SK-N-SH (cell line): ENCODE measurements at regions not wholly inside any gene's neighbourhood (a gene's known extent, or its start where the extent isn't known, plus 50 kb on each side); places are given as distances from the start of the nearest gene placed in this dataset.

Source experiments
- CTCF ChIA-PET: fragments of 300-600, 350-600 bp; formaldehyde crosslinking; extraction: SDS; loops from one replicate; lab custom pipeline; 2021; lab: Yijun Ruan, JAX
- POLR2A ChIA-PET: fragments of 350-600 bp; sonication (Branson Sonifier 250); formaldehyde crosslinking; extraction: SDS; loops from one replicate; lab custom pipeline; 2020; ENCODE audit warnings: antibody characterized with exemption, inconsistent platforms; lab: Yijun Ruan, JAX
- DNase-seq: peaks from one replicate; pipeline ENCODE4 v3.0.0; 2012
- H2AFZ ChIP-seq: fragments of 200-600 bp; sonication (generic); 2 replicates; pipeline ENCODE4 v1.8.1; 2016; ENCODE audit warnings: antibody characterized with exemption, mild to moderate bottlenecking, low read depth
- H3F3A ChIP-seq: fragments of 200-600 bp; sonication (generic); replicated peaks from 2 replicates; pipeline ENCODE3; 2016; ENCODE audit warnings: antibody characterized with exemption, mild to moderate bottlenecking; ENCODE audit not compliant: insufficient read depth
- H3K27ac ChIP-seq, 2 experiments: fragments of 200-500 bp in 1 of 2; fragments of 200-600 bp in 1 of 2; sonication (Bioruptor generic) in 1 of 2; sonication (generic), shearing (Covaris generic) in 1 of 2; 2 replicates each; pipeline versions ENCODE4 v1.5.1 to v1.6.1; 2014 to 2016; ENCODE audit warnings: low read depth in 2 of 2, inconsistent platforms in 1 of 2, low read length in 1 of 2, mild to moderate bottlenecking in 1 of 2, mixed read lengths in 1 of 2
- H3K27me3 ChIP-seq: fragments of 200-600 bp; sonication (generic), shearing (Covaris generic); 2 replicates; pipeline ENCODE4 v1.6.1; 2016; ENCODE audit warnings: mixed run types; ENCODE audit not compliant: insufficient read depth
- H3K36me3 ChIP-seq, 2 experiments: fragments of 200-500 bp in 1 of 2; fragments of 200-600 bp in 1 of 2; sonication (Bioruptor generic) in 1 of 2; sonication (generic) in 1 of 2; replicated peaks in 1 of 2; 2 replicates each; pipeline versions ENCODE3 to v1.5.1; 2014 to 2016; ENCODE audit warnings: low read length in 1 of 2, mild to moderate bottlenecking in 1 of 2; ENCODE audit not compliant: insufficient read depth in 2 of 2, control insufficient read depth in 1 of 2
- H3K4me1 ChIP-seq, 2 experiments: fragments of 200-500 bp in 1 of 2; fragments of 200-600 bp in 1 of 2; sonication (Bioruptor generic) in 1 of 2; sonication (generic), shearing (Covaris generic) in 1 of 2; 2 replicates each; pipeline versions ENCODE4 v1.5.1 to v1.6.1; 2014 to 2016; ENCODE audit warnings: low read depth in 1 of 2, low read length in 1 of 2, mixed run types in 1 of 2; ENCODE audit not compliant: insufficient read depth in 2 of 2, control insufficient read depth in 1 of 2
- H3K4me2 ChIP-seq: fragments of 200-600 bp; sonication (generic), shearing (Covaris generic); 2 replicates; pipeline ENCODE4 v1.6.1; 2017; ENCODE audit warnings: mixed run types
- H3K4me3 ChIP-seq, 2 experiments: fragments of 200-500 bp in 1 of 2; fragments of 200-600 bp in 1 of 2; sonication (Bioruptor generic) in 1 of 2; sonication (generic), shearing (Covaris generic) in 1 of 2; 2 replicates each; pipeline versions ENCODE4 v1.5.1 to v1.8.1; 2014 to 2016; ENCODE audit warnings: low read depth in 2 of 2, inconsistent platforms in 1 of 2, low read length in 1 of 2, mild to moderate bottlenecking in 1 of 2, mixed read lengths in 1 of 2, moderate library complexity in 1 of 2
- H3K79me2 ChIP-seq: fragments of 200-600 bp; sonication (generic); 2 replicates; pipeline ENCODE4 v1.8.1; 2017; ENCODE audit warnings: mild to moderate bottlenecking; ENCODE audit not compliant: insufficient read depth
- H3K9ac ChIP-seq: fragments of 200-600 bp; sonication (generic); 2 replicates; pipeline ENCODE4 v1.6.1; 2017; ENCODE audit warnings: mixed run types
- H3K9me2 ChIP-seq: fragments of 200-600 bp; sonication (generic); 2 replicates; pipeline ENCODE4 v1.6.1; 2017; ENCODE audit warnings: mixed run types
- H3K9me3 ChIP-seq: fragments of 200-600 bp; sonication (generic); 2 replicates; pipeline ENCODE4 v1.6.1; 2017; ENCODE audit warnings: mixed run types, mild to moderate bottlenecking, moderate library complexity
- H4K20me1 ChIP-seq: fragments of 200-600 bp; sonication (generic); 2 replicates; pipeline ENCODE4 v1.6.1; 2017; ENCODE audit warnings: mild to moderate bottlenecking, mixed run types; ENCODE audit not compliant: insufficient read depth
- CHD2 ChIP-seq: fragments of 150-350 bp; IDR thresholded peaks from 2 replicates; pipeline ENCODE4 v1.6.1; 2018; ENCODE audit warnings: low read length; ENCODE audit not compliant: partially characterized antibody
- CTCF ChIP-seq: fragments of 200-600 bp; sonication (generic); IDR thresholded peaks from 2 replicates; pipeline ENCODE4 v1.6.1; 2017; ENCODE audit warnings: antibody characterized with exemption, mild to moderate bottlenecking, moderate library complexity
- EP300 ChIP-seq, 2 experiments: IDR thresholded peaks; 2 replicates each; pipeline versions ENCODE4 v1.4.0 to v1.6.1; 2012; ENCODE audit warnings: borderline replicate concordance in 1 of 2, low read depth in 1 of 2, low read length in 1 of 2
- FOSL2 ChIP-seq: IDR thresholded peaks from 2 replicates; pipeline ENCODE4 v1.4.0; 2012; ENCODE audit warnings: low read depth, mild to moderate bottlenecking, moderate library complexity, borderline replicate concordance
- FOXJ3 ChIP-seq: sonication (generic); formaldehyde crosslinking; IDR thresholded peaks from 2 replicates; pipeline ENCODE4 v1.5.1; 2020; ENCODE audit warnings: mild to moderate bottlenecking, missing genetic modification reagents
- GABPA ChIP-seq: IDR thresholded peaks from 2 replicates; pipeline ENCODE4 v1.4.0; 2012; ENCODE audit warnings: low read depth, mild to moderate bottlenecking
- MEF2A ChIP-seq: IDR thresholded peaks from 2 replicates; pipeline ENCODE4 v1.4.0; 2012; ENCODE audit warnings: low read depth, borderline replicate concordance
- NFIC ChIP-seq: IDR thresholded peaks from 2 replicates; pipeline ENCODE4 v1.4.0; 2012; ENCODE audit warnings: borderline replicate concordance
- NRF1 ChIP-seq: IDR thresholded peaks from 2 replicates; pipeline ENCODE4 v1.6.1; 2012; ENCODE audit warnings: low read depth, mild to moderate bottlenecking, low read length
- POLR2AphosphoS5 ChIP-seq: IDR thresholded peaks from 2 replicates; pipeline ENCODE4 v1.6.1; 2012; ENCODE audit warnings: low read depth, low read length
- RCOR1 ChIP-seq: fragments of 150-350 bp; IDR thresholded peaks from 2 replicates; pipeline ENCODE4 v1.6.1; 2017; ENCODE audit warnings: antibody characterized with exemption, low read length
- RFX5 ChIP-seq: IDR thresholded peaks from 2 replicates; pipeline ENCODE4 v1.6.1; 2012; ENCODE audit warnings: mild to moderate bottlenecking, improper control_type of control experiment, low read length
- SMC3 ChIP-seq: IDR thresholded peaks from 2 replicates; pipeline ENCODE4 v1.6.1; 2012; ENCODE audit warnings: low read depth, low read length, improper control_type of control experiment
- TAF1 ChIP-seq: IDR thresholded peaks from 2 replicates; pipeline ENCODE4 v1.6.1; 2012; ENCODE audit warnings: low read depth, mild to moderate bottlenecking, low read length, moderate library complexity, borderline replicate concordance
- TCF12 ChIP-seq: IDR thresholded peaks from 2 replicates; pipeline ENCODE4 v1.4.0; 2012
- WGBS: methylation state at CpG from one replicate; pipeline ENCODE4 v1.1.6; 2017; ENCODE audit warnings: low lambda C conversion rate; 5-methylcytosine and 5-hydroxymethylcytosine counted together
- TF ChIP-seq, protein P1 (sequence below): IDR thresholded peaks from 2 replicates; pipeline ENCODE4 v1.4.0; 2012; ENCODE audit warnings: low read depth, borderline replicate concordance

- H3K27ac ChIP-seq, result no peak overlapping the region
- H3K9me3 ChIP-seq, result no peaks in the 10 kb centered on the region
- no peak overlapping the region for H3K4me2 ChIP-seq
- no peak for DNase-seq
- no peaks in the 10 kb centered on the region for H3K79me2 ChIP-seq
- H3K4me1 ChIP-seq, result no peaks in the 10 kb centered on the region
- H3F3A ChIP-seq, result no peaks in the 10 kb centered on the region
- H3K9me2 ChIP-seq, result no peaks in the 10 kb centered on the region
- no peak overlapping the region for H2AFZ ChIP-seq
- H3K36me3 ChIP-seq, result no peaks in the 10 kb centered on the region
- no peaks in the 10 kb centered on the region for H4K20me1 ChIP-seq
- no peak for TF ChIP-seq TCF12
- no peak for TF ChIP-seq TAF1
- no peak for TF ChIP-seq FOSL2
- no peak for TF ChIP-seq GABPA
- no peak for TF ChIP-seq NFIC
- no peak for TF ChIP-seq MEF2A
- no peak for TF ChIP-seq FOXJ3
- TF ChIP-seq CHD2, result no peak
- TF ChIP-seq RCOR1, result no peak
- ChIA-PET CTCF (interaction anchor here (2.8 kb wide), 1 partner anchor 14 kb away, joined by 7 read pairs; no protein-coding TSS in a partner anchor), POLR2A (no interaction called here)
- no peaks in the 10 kb centered on the region for H3K27me3 ChIP-seq
- no peak overlapping the region for H3K9ac ChIP-seq
- WGBS, result 23% methylated on average over 4 of the region's 4 CpGs
- no peak overlapping the region for H3K4me3 ChIP-seq
Observed at GRCh38 chr17:33914125-33914524, 341.0 kb upstream of the CCL2 start.

DNA sequence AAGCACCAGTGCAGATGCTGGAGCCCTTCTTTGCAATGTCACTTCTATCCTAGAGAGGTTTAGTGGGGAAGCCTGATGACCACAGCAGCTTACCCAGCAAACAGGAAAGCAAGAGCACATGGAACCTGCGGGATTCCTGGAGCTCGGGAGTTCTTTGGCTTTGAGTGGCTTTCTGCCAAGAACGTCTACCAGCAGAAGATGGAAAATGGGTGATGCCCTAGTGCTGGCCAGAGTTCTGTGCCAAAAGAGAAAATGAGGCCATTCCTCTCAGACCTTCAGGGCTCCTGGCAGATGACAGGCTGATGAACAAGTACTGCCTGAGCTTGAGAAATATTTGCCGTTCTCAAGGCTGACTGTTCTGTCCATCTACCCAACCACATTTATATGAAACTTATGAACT lies 332.1 kb upstream of the CCL2 start:
- Histone ChIP-seq H3K4me2 (no peak overlapping the region), H3K27ac (no peak overlapping the region), H3F3A (no peaks in the 10 kb centered on the region), H2AFZ (no peak overlapping the region), H4K20me1 (no peaks in the 10 kb centered on the region), H3K36me3 (no peaks in the 10 kb centered on the region), H3K79me2 (no peaks in the 10 kb centered on the region), H3K27me3 (no peaks in the 10 kb centered on the region), H3K4me1 (no peaks in the 10 kb centered on the region), H3K9me3 (no peaks in the 10 kb centered on the region), H3K9ac (no peak overlapping the region), H3K9me2 (no peaks in the 10 kb centered on the region), H3K4me3 (no peak overlapping the region)
- 40% methylated on average over 4 of the region's 4 CpGs for WGBS
- TF ChIP-seq CTCF (no peak), TAF1 (no peak), POLR2AphosphoS5 (no peak), MEF2A (no peak), NRF1 (no peak), RFX5 (no peak), SMC3 (no peak), FOSL2 (no peak), EP300 (IDR thresholded peaks at IDR 0.05; ENCODE audit: borderline replicate concordance in 1 of 2, low read depth in 1 of 2, low read length in 1 of 2) (no peak)
- TF ChIP-seq, protein P1, sequence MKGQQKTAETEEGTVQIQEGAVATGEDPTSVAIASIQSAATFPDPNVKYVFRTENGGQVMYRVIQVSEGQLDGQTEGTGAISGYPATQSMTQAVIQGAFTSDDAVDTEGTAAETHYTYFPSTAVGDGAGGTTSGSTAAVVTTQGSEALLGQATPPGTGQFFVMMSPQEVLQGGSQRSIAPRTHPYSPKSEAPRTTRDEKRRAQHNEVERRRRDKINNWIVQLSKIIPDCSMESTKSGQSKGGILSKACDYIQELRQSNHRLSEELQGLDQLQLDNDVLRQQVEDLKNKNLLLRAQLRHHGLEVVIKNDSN, result no peak
- no peak for DNase-seq
- CTCF ChIA-PET, result interaction anchor here (1.2 kb wide), 1 partner anchor 144 kb away, joined by 3 read pairs; no protein-coding TSS in a partner anchor
- POLR2A ChIA-PET, result no interaction called here
